Sigmoid colon (tissue), 4 donors: ENCODE measurements at regions not wholly inside any gene's neighbourhood (a gene's known extent, or its start where the extent isn't known, plus 50 kb on each side); places are given as distances from the start of the nearest gene placed in this dataset.

Experiments
- EP300 ChIP-seq, 4 donors: sonication (generic); formaldehyde crosslinking; IDR thresholded peaks; one replicate each; pipeline ENCODE4 v1.6.1; 2017; ENCODE audit warnings: antibody characterized with exemption in 4 of 4
- POLR2A ChIP-seq, 2 donors: fragments of 450-650 bp; IDR thresholded peaks; one replicate each; pipeline ENCODE4 v1.6.1; 2016; ENCODE audit warnings: antibody characterized with exemption in 2 of 2, mild to moderate bottlenecking in 2 of 2, moderate library complexity in 2 of 2
- POLR2AphosphoS5 ChIP-seq, 4 donors: sonication (generic); formaldehyde crosslinking; IDR thresholded peaks; one replicate each; pipeline ENCODE4 v1.6.1; 2017; ENCODE audit warnings: antibody characterized with exemption in 4 of 4
- TF ChIP-seq, protein P1 (sequence below), 4 experiments: fragments of 450-650 bp in 3 of 4; fragments of 200-600 bp in 1 of 4; IDR thresholded peaks; one replicate each; pipeline ENCODE4 v1.5.1; 2016 to 2019; ENCODE audit warnings: antibody characterized with exemption in 4 of 4, mild to moderate bottlenecking in 3 of 4, moderate library complexity in 2 of 4

DNA sequence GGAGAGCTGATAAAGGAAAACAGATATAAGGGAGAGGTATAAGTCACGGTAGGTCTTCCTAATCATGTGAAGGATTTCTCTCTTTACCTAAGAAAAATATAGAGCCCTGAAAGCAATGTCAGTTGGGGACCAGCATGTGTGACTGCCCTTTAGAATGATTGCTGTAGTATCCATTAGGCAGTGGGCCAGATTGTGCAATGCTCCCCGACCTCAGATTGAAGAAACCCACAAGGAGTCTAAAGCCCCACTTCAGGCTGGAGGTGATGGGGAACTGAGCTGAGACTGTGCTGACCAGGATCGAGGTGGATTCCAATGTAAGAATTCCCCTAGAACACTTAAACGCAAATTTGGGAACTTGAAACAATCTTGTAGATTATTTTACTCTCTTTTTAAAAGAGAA lies 614.4 kb downstream of the LIG4 start:
- TF ChIP-seq, protein P1, sequence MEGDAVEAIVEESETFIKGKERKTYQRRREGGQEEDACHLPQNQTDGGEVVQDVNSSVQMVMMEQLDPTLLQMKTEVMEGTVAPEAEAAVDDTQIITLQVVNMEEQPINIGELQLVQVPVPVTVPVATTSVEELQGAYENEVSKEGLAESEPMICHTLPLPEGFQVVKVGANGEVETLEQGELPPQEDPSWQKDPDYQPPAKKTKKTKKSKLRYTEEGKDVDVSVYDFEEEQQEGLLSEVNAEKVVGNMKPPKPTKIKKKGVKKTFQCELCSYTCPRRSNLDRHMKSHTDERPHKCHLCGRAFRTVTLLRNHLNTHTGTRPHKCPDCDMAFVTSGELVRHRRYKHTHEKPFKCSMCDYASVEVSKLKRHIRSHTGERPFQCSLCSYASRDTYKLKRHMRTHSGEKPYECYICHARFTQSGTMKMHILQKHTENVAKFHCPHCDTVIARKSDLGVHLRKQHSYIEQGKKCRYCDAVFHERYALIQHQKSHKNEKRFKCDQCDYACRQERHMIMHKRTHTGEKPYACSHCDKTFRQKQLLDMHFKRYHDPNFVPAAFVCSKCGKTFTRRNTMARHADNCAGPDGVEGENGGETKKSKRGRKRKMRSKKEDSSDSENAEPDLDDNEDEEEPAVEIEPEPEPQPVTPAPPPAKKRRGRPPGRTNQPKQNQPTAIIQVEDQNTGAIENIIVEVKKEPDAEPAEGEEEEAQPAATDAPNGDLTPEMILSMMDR (IDR thresholded peaks at IDR 0.05), result no peak
- TF ChIP-seq POLR2A (IDR thresholded peaks at IDR 0.05) (no peak), EP300 (IDR thresholded peaks at IDR 0.05) (no peak), POLR2AphosphoS5 (IDR thresholded peaks at IDR 0.05) (no peak)
